ENCODE measurements at regions not wholly inside any gene's neighbourhood (a gene's known extent, or its start where the extent isn't known, plus 50 kb on each side); places are given as distances from the start of the nearest gene placed in this dataset.

DNA sequence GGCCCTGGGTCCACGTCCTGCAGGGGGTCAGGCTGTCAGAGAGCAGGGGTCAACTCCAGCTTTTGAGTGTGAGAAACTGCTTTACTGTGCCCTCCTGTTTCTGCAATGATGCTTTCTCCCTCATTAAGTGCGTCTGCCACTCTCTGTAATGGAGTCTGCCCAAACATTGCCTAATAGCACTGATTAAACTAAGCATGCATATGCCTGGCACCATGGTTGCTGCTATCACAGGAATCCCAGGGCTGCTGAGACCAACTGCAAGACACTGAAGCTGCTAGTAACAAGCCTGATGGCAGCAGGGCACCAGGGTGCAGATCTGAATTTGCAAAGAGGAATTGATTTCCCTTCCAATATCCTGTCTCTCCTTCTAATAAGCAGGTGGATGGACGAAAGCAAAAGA lies 125.3 kb downstream of the SLC24A2 start:
- H3K9me3 ChIP-seq, result no peaks in the 10 kb centered on the region
- H3K36me3 ChIP-seq, result no peaks in the 10 kb centered on the region
- no peaks in the 10 kb centered on the region for H3K4me1 ChIP-seq (ENCODE audit: control insufficient read depth in 1 of 2, low read depth in 2 of 2)
- H3K4me3 ChIP-seq, result no peak overlapping the region
- no peak overlapping the region for H3K27ac ChIP-seq
- DNase-seq (ENCODE audit: low spot score) (no peak), ATAC-seq (ENCODE audit: insufficient number of reproducible peaks, low FRiP score, low read depth) (no peak)
- TF ChIP-seq, protein P1, sequence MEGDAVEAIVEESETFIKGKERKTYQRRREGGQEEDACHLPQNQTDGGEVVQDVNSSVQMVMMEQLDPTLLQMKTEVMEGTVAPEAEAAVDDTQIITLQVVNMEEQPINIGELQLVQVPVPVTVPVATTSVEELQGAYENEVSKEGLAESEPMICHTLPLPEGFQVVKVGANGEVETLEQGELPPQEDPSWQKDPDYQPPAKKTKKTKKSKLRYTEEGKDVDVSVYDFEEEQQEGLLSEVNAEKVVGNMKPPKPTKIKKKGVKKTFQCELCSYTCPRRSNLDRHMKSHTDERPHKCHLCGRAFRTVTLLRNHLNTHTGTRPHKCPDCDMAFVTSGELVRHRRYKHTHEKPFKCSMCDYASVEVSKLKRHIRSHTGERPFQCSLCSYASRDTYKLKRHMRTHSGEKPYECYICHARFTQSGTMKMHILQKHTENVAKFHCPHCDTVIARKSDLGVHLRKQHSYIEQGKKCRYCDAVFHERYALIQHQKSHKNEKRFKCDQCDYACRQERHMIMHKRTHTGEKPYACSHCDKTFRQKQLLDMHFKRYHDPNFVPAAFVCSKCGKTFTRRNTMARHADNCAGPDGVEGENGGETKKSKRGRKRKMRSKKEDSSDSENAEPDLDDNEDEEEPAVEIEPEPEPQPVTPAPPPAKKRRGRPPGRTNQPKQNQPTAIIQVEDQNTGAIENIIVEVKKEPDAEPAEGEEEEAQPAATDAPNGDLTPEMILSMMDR (IDR thresholded peaks at IDR 0.05), result no peak
- H3K27me3 ChIP-seq (replicated peaks; ENCODE audit: insufficient read depth), result no peaks in the 10 kb centered on the region

DNA sequence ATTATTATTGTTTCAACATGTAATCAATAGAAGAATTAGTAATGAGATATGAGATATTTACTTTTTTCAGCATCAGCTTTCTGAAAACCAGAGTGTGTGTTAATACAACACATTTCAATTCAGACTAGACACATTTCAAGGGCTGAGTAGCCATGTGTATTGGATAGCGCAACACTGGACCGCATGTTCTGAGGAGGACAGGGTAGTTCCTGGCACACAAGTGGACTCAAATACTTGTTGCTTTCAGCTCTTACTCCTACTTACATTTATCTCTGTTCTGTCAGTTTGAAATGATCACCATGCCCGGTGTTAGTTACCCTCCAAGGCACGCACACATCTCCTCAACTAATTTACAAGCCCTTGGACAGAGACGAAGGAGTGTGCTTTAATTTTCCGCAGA lies 126.6 kb downstream of the SLC24A2 start:
- TF ChIP-seq, protein P1 (IDR thresholded peaks at IDR 0.05), result no peak
- Histone ChIP-seq H3K27me3 (replicated peaks; ENCODE audit: insufficient read depth) (no peaks in the 10 kb centered on the region), H3K4me3 (no peak overlapping the region), H3K9me3 (no peaks in the 10 kb centered on the region), H3K27ac (no peak overlapping the region), H3K4me1 (ENCODE audit: control insufficient read depth in 1 of 2, low read depth in 2 of 2) (no peaks in the 10 kb centered on the region), H3K36me3 (no peaks in the 10 kb centered on the region)
- DNase-seq (ENCODE audit: low spot score), result no peak
- ATAC-seq (ENCODE audit: insufficient number of reproducible peaks, low FRiP score, low read depth), result no peak

DNA sequence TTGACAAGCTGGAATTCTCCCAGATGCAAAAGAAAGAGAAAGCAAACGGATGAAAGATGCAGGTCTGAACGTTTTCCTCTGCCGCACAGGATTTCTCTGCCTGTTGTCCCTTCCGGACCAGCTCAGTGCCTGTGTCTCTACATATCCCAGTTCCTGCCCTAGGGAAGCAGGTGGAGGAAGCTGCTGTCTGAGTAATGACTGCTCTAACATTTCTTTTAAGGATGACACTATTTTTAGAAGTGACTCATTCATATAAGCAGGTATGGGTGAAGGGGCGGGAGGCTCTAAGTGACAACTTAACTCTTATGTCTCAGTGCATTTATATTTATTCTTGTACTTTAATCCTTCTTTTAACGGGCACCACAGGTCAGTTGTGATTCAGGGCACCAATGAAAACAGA lies 128.8 kb downstream of the SLC24A2 start:
- DNase-seq (ENCODE audit: low spot score) (no peak), ATAC-seq (ENCODE audit: insufficient number of reproducible peaks, low FRiP score, low read depth) (no peak)
- Histone ChIP-seq H3K36me3 (no peaks in the 10 kb centered on the region), H3K27me3 (replicated peaks; ENCODE audit: insufficient read depth) (no peaks in the 10 kb centered on the region), H3K27ac (no peak overlapping the region), H3K4me3 (no peak overlapping the region), H3K4me1 (ENCODE audit: control insufficient read depth in 1 of 2, low read depth in 2 of 2) (no peaks in the 10 kb centered on the region), H3K9me3 (no peaks in the 10 kb centered on the region)
- TF ChIP-seq, protein P1 (IDR thresholded peaks at IDR 0.05), result no peak

DNA sequence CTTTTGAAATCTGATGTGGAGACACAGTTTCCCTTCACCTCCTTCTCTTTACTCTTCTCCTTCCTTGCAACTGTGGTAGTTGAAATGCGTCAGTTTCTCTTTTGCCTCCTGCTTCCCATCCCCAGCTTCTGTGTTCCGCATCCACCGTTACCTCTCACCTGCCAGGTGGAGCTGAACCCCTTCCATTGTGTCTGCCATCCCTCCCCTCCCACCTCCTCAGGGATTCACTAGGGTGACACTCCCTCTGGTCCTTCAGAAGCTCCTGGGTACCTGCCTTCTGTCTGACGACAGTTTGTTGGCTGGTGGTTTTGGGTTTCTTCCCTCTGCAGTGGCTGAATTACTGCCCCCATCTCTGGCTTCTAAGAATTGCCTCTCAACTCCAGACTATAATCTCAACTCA lies 132.1 kb downstream of the SLC24A2 start:
- H3K27me3 ChIP-seq (replicated peaks; ENCODE audit: insufficient read depth), result no peaks in the 10 kb centered on the region
- ATAC-seq (ENCODE audit: insufficient number of reproducible peaks, low FRiP score, low read depth) (no peak), DNase-seq (ENCODE audit: low spot score) (no peak)
- H3K36me3 ChIP-seq, result no peaks in the 10 kb centered on the region
- no peaks in the 10 kb centered on the region for H3K4me1 ChIP-seq (ENCODE audit: control insufficient read depth in 1 of 2, low read depth in 2 of 2)
- H3K9me3 ChIP-seq, result no peaks in the 10 kb centered on the region
- no peak overlapping the region for H3K4me3 ChIP-seq
- H3K27ac ChIP-seq, result no peak overlapping the region
- TF ChIP-seq, protein P1 (IDR thresholded peaks at IDR 0.05), result no peak

DNA sequence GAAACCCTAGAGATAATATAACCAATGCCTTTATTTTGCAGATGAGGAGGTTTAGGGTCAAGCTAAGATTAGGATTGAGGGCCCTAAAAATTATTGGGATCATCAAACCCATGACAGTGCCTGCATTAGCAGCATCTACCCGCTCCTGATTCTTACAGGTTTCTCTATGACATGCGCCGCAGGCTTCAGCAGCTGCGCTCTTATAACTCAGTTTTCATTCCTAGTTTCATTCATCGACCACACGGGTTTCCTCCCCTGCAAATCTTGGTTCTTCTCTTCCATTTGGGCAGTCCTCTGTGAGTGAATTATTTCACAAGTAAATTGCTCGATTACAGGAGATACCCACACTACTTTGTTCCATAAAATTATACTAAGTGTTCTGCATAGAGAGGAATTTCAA lies 137.2 kb downstream of the SLC24A2 start:
- DNase-seq (ENCODE audit: low spot score), result no peak
- no peak for ATAC-seq (ENCODE audit: insufficient number of reproducible peaks, low FRiP score, low read depth)
- no peaks in the 10 kb centered on the region for H3K36me3 ChIP-seq
- H3K27ac ChIP-seq, result no peak overlapping the region
- TF ChIP-seq, protein P1 (IDR thresholded peaks at IDR 0.05), result no peak
- no peaks in the 10 kb centered on the region for H3K4me1 ChIP-seq (ENCODE audit: control insufficient read depth in 1 of 2, low read depth in 2 of 2)
- no peaks in the 10 kb centered on the region for H3K9me3 ChIP-seq
- no peak overlapping the region for H3K4me3 ChIP-seq
- no peaks in the 10 kb centered on the region for H3K27me3 ChIP-seq (replicated peaks; ENCODE audit: insufficient read depth)
